ENCODE measurements at regions not wholly inside any gene's neighbourhood (a gene's known extent, or its start where the extent isn't known, plus 50 kb on each side); places are given as distances from the start of the nearest gene placed in this dataset.
"Not testable (repeated sequence)": the region's sequence is repeated elsewhere in the genome, so short reads cannot be mapped to it uniquely, and the experiment has no call there.

DNA sequence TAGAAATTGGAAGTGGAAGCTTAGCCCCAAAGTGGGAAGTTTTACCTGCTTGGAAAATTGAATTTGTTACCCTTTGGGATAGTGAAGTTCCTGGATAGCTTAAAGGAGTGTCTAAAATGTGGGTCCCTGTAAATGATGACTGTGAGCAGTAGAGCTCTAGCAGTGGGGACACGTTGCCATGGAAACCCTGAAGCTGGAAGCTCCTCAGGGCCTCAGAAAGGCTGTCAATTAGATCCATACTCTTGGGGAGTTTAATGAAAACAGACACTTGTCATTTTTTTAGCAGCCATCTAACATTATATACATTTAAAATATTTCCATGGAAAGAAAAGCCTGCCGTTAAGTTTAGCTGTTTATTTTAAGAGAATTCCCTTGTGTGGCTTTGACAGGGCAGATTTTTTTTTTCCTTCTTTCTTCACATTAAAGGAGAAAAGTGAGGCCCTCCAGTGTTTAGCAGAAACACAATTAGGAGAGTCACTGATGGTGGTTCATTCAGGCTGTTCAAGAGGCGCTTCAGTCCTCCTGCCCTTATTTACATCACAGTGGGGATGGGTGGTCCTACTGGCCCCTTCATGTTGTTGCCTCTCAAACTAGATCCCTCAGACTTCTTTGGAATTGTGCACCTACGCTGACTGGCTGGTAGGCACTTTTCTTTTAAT lies 518.4 kb downstream of the CCSER2 start:
- no peak for DNase-seq (ENCODE audit: low spot score)

DNA sequence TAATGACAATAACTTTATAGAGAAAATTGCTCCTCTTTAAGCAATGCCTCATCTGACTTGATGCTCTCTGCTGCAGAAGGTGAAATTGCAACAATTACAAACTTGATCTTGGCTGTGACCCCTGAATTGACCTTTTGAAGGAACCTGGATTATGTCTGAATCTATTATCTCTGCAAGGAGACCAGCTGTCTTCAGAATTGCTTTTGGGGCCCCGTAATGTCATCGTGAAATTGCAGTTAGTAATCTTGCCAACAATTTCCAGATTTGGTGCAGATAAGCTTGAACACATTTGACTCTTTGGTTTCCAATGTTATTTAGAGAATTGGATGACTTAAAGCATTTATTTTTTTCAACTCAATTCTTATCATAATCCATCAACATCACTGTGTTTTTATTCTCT lies 520.6 kb downstream of the CCSER2 start:
- DNase-seq (ENCODE audit: low spot score) = no peak

DNA sequence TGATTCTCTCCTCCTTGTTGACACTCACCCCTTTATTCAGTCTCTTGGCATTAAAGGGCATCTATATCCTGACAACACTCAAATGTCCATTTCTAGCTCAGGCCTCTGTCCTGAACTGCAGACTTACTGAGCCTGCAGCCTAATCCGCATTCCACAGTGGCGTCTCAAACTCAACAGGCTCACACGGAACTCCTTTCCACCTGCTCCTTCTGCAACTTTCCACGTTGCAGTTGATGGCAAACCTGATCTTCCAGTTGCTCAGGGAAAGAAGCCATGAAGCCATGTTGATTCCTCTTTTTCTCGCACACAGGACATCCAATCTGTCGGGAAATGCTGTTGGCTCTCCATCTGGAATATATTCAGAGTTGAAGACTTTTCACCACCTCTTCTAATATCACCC lies 522.4 kb downstream of the CCSER2 start:
- no peak for DNase-seq (ENCODE audit: low spot score)

DNA sequence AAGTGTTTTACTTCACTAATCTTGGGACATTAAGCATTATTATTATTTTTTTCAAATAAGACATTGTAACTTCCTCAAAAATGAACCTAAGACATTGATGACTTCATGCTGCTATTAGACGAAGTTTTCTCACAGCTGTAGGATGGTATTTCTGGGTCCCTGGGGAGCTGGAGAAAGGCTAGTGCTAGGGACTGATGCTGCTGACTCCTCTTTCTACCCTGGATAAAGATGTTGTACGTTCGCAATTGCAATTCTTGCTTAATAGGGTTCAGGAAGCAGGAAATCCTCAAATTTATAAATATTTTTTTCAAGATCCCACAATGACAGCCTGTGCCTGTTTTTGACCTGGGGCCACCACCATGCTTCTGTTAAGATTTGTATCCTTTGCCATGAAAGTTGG lies 526.0 kb downstream of the CCSER2 start:
- no peak for DNase-seq (ENCODE audit: low spot score)

DNA sequence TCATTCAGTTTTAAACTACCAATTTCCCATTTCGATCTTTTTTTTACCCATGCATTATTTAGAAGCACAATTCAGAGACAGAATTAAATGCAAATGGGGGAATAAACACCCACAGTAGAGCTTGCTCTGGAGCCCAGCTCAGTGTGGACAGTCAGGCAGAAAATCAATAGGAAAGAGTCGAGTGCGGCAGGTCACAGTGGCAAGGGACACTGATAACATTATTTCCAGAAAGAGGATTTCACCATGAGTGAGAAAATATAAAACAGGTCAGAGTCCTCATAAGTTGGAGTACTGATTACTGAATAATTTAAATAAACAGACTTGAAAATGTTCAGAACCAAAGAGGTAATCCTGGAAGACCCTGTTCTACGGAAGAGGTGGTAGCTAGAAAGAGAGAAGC lies 532.5 kb downstream of the CCSER2 start:
- no peak for DNase-seq (ENCODE audit: low spot score)

DNA sequence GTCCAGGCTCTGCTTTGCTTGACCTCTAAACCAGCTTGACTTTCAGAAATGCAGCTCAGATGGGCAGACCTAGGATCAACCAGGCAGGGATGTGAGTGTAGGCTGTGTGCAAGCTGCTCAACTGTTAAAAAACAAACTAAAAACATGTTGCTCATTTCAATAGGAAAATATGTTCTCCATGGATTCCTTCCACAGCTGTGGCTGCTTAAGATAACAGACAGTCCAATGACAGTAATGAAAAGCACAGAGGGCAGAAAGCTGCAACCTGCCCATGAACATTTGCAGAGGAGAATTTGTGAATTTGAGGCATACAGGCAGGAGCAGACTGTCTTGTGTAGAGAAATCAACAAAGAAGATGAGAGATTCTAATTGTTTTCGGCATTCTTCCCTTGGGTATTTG lies 534.2 kb downstream of the CCSER2 start:
- DNase-seq (ENCODE audit: low spot score) = no peak

DNA sequence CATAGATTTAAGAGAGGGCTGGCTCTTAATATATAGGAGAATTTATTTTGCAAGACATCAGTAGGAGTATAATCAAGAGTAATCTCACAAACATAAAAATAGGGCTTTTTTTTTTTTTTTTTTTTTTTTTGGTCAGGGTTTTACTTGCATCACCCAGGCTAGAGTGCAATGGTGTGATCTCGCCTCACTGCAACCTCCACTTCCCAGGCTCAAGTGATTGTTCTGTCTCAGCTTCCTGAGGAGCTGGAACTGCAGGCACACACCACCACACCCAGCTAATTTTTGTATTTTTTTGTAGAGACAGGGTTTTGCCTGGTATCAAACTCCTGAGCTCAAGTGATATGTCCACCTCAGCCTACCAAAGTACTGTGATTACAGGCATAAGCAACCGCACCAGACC lies 535.3 kb downstream of the CCSER2 start:
- DNase-seq (ENCODE audit: low spot score) = no peak

DNA sequence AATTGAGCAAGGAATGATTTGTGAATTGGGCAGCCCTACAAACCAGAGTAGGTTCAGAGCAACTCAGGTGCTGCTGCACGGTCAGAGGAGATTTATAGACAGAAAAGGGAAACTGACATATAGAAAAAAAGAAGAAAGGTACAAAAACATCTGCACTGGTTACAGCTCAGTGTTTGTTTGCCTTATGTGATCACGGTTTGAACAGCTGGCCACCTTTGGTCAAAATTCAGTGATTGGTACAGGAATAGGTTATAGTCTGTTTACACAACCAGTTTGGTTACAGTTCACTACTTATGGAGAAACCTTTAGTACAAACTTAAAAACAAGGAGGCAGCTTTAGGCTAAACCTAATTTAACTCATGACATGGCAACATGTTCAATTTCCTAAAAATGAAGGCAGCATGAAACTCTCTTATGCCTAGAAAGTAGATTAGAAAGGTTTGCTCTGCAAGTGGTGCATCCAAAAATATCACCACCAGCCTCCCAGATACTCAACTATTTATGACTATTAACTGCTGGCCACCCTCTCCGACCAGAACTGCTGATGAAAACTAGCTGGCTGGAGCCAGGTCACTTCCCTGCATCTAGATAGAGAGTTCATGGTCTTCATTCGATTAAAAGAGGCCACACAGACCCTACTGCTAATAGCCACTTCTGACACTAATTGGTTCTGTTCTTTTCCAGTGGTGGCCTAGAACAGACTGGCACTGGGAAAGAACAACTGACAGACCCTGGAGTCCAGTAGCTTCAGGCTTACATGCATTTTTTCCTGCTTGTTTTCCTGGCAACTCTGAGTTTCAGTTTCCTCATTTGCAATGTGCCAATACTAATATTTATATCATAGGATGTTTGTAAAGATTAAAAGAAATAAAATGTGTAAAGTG lies 548.0 kb downstream of the CCSER2 start:
- no peak for DNase-seq (ENCODE audit: low spot score)

DNA sequence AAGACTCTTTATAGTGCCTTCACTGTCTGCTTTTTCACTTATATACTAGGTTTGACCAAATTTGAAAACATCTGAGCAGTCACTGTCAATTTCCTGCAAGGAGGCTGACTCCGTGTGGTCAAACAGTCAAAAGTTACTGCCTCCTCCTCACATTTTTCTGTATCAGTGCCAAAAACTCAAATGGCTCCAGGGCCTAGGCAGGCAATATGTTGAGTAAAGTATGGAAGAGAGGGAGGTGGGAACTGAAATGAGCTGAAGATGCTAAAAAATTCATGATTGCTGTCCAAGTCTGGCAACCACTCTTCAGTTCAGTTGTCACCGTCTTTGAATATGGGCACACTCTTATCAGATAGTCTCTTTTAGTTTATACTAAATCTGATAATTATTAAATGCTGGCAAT lies 551.6 kb downstream of the CCSER2 start:
- no peak for DNase-seq (ENCODE audit: low spot score)

DNA sequence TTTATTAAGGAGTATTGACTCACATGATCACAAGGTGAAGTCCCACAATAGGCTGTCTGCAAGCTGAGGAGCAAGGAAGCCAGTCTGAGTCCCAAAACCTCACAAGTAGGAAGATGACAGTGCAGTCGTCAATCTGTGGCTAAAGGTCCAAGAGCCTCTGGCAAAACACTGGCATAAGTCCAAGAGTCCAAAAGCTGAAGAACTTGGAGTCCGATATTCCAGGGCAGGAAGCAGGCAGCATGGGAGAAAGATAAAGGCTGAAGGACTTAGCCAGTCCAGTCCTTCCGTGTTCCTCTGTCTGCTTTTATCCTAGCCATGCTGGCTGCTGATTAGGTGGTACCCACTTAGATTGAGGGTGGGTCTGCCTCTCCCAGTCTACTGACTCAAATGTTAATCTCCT lies 553.3 kb downstream of the CCSER2 start:
- not testable (repeated sequence) for DNase-seq (ENCODE audit: low spot score)

DNA sequence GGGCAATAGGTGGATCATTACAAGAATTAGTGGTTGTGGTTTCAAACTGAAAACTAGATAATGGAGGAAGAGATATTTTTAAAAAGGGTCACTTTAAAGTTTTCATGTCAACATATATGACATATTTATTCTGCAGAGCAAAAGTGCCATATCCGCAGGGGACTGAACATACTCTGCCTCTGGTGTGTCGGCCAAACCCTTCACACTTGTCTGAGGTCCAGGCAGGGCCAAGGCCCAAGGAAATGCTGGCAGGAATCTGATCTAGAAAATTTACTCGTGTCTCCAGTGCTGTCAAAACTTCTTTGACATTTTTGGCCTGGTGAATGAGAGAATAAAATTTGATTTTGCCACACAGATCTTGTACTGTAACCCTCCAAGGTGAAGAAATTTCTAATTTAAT lies 562.3 kb downstream of the CCSER2 start:
- DNase-seq (ENCODE audit: low spot score) = no peak

DNA sequence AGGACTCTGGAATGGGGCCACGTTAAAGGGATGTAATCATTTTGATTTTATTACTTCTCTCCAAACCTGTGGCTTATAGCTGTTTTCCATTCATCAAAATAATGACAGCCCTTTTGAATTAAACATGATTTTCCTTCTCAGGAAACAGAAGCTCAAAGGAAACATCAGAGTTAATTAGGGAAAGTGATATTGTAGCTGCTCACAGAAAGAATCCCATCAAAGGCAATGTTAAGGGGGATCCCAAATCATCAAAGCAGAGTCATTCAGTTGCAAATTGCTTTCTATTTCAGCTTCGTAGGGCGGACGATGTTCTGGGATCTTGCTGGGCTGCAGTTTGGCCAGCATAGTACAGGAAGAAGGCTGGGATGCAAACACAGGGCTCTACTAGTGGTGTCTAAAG lies 563.2 kb downstream of the CCSER2 start:
- no peak for DNase-seq (ENCODE audit: low spot score)

DNA sequence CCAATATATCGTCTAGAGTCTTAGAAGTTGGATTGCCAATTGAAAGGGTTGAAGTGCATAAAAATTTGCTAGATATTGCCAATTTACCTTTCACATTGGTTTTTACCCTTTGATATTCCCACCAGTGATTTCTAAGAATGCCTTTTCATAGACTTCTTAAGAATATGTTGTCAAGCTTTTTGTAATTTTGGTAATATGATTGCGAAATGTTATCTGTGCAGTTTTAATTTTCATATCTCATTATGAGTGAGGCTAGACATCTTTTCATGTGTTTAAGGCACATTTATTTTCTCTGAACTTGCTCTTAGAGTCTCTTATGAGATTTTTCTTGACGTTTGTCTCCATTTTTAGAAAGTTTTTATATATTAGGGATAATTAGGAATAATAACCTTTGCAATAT lies 567.2 kb downstream of the CCSER2 start:
- DNase-seq (ENCODE audit: low spot score) = no peak

DNA sequence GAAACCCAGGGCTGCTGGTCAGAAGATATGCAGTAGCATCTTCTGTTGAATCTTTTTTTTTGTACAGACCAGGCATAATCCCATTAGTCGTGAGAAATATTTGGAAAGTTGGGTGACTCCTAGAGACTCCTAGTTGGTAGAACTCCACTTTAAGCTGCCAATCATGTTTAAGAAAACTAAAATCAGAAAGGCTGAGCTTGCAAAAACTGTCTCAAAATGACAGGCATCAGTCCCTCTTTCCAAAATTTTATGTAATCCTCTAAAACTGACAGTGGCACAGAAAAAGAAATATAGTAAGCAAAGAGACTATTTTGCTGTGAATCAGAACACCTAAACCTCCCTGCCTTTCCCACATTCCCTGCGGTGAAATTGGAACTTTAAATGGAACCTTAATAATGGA lies 568.5 kb downstream of the CCSER2 start:
- no peak for DNase-seq (ENCODE audit: low spot score)

DNA sequence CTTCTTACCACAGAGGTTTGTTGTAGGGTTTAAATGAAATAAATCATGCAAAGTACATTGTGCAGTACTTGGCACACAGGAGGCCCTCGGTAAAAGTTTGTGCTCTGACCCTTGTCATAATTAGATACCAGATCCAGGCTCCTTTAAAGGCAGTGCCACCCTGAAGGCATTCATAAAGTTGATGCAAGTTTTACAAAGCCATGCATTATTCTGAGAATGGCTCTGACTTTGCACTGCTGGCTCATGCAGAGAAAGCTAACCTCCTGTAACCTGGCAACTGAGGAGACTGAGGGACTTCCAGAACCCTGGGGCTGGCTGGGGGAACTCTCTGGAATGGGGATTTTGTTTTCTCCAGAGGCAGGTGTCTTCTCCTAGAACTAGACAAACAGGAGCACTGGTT lies 570.9 kb downstream of the CCSER2 start:
- DNase-seq (ENCODE audit: low spot score) = no peak

DNA sequence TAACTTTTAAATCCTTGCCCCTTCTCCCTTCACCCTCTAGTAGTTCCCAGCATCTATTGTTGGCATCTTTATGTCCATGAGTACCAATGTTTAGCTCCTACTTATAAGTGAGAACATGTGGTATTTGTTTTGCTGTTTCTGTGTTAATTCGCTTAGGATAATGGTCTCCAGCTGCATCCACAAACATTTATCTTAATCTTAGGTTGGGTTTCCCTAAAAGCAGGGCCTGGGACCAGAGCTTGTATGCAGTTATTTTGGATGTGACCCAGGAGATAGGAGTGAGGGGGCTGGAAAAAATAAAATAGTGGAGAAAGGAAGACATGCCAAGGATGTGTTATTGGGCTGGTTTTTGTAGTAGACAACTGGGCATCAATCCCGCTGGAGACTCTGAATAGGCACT lies 571.8 kb downstream of the CCSER2 start:
- DNase-seq (ENCODE audit: low spot score) = no peak

DNA sequence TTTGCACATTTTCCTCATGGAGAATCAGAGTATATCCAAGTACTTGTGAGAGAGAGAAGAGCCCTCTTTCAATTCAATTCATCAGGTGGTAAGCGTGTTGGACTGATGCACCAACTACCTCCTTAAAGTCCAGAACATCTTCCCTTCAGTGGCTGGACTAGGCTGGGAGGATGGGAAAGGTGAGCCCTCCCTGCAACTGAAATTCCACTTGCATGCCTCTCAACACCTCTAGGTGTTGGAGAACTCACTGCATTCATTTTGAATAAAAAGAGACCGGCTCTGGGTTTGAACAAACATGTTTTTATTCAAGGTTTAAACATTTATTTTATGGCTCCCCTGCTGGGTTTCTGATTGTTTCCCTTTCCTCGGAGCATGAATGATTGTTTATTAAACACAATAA lies 573.5 kb downstream of the CCSER2 start:
- no peak for DNase-seq (ENCODE audit: low spot score)

DNA sequence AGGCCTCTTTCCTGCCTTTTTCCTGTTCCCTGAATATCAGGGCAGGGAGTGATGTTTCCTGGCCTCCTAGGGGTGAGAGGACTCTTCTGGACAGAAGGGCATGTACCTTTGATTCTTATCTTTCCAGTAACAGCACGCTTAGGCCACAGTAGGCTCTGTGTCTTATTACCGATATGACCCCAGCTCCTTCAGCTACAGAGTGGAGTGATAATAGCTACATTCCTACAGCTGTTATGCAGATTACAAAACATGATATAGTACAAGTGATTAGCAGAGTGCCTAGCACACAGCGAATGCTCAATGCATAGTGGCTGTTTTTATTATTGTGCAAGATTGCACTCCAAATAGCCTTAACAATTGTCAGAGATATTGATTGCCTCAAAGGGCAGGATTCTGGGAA lies 574.2 kb downstream of the CCSER2 start:
- no peak for DNase-seq (ENCODE audit: low spot score)

DNA sequence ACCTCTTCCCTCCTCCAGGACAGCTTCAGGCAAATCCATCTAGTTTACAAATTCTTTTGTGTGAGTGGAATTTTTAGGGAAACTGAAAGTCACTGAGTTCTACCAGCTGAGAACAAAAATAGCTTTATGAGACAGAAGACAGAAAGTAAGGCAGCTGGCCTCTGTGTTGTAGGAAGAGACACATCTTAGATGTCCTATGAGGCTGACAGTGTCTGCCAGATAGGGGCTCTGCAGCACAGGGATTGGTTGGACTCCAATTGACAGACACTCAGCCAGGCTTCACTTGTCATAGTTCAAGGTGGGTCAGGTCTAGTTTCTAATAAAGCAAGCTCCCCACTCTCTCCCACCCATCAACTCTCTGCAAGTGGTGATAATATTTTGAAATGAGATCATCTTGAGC lies 574.9 kb downstream of the CCSER2 start:
- no peak for DNase-seq (ENCODE audit: low spot score)

DNA sequence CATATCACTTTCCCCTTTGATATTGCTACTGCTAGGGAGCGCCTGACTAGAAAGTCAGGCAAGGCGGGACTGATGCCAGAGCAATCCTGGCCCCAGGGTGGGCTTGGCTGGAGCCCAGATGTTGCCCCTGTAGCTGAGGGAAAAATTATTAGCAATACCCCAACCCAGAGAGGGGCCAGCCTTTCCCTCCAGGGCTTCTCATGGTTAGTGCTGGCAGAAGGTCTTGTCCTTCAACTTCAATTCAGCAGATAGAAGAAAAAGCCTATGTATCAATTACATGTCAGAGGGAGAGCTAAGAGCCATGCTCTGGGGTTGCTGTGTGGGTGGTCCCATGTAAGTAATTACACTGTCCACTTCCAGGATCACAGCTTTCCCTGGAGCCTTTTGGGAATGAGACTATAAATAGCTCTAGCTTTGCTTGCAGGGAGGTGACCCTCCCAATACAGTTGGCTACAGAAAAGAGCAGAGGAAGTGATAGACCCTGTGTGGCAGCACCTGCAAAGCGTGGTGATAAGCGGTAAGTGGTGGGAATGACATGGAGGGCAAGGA lies 579.1 kb downstream of the CCSER2 start:
- no peak for DNase-seq (ENCODE audit: low spot score)

DNA sequence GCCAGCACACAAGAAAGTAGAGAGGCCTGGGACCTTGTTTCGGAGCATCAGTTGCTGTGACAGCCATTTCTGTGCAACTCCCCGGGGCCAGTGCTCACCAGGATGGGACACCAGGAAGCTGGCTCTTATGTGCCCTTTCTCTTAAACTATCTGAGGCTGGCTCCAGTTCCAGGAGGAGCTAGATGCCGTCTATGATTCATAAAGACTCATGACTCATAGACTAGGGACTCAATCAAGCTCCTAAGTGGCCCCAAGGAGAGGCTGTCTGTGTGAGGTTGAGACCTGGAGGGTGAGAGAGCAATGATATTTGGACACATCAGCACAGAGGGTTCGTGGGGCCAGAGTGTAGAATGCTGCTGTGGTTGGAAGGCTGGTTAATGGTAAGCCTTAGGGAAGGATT lies 580.1 kb downstream of the CCSER2 start:
- DNase-seq (ENCODE audit: low spot score) = no peak

DNA sequence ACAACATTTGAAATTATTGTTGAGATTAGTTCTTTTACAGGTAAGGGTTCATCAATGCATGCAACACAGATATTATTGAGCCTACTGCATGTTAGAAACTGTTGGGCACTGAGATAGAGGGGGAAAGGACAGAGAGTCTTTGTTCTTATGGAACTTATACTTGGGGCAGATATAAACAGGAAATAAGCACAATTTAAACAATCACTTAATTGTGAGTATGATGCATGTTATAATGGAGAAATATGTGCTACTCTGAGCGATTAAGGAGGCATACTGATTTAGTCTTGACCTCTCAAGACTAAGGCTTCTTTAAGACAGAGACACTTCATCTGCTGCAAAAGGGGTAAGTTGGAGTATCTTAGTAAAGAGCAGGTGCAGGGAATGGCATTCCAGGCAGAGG lies 593.3 kb downstream of the CCSER2 start:
- DNase-seq (ENCODE audit: low spot score) = no peak

DNA sequence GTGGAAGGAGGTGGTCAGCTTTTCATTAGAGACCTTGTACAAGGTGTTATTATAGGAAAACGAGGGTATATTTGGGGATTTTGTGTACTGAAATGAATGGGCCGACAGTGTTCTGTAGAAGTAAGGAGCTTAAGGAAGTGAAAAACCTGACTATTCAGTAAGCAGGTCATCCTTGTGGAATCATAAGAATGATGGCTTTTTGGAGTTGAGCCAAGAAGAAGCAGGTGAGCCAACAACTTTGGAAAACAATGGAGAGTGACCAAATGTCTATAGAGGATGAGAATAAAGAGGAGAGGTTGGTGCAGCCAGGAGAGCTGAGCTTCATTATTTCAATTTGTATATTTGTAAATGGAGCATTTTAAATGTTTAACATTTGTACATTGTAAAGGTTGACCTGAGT lies 595.7 kb downstream of the CCSER2 start:
- DNase-seq (ENCODE audit: low spot score) = no peak
